AG04449 (cell line): ENCODE measurements at regions not wholly inside any gene's neighbourhood (a gene's known extent, or its start where the extent isn't known, plus 50 kb on each side); places are given as distances from the start of the nearest gene placed in this dataset.

Experiments used
- CTCF ChIA-PET: fragments of 350-600 bp; formaldehyde crosslinking; extraction: SDS; loops from one replicate; lab custom pipeline; 2021; ENCODE audit warnings: antibody characterized with exemption; lab: Yijun Ruan, JAX
- POLR2A ChIA-PET: fragments of 400-600, 350-600 bp; formaldehyde crosslinking; extraction: SDS; loops from one replicate; lab custom pipeline; 2020; ENCODE audit warnings: antibody characterized with exemption, inconsistent platforms; lab: Yijun Ruan, JAX
- DNase-seq: peaks from one replicate; pipeline ENCODE4 v3.0.0-alpha.2; 2010; ENCODE audit warnings: low read depth, low spot score
- H3K4me3 ChIP-seq: 2 replicates; pipeline ENCODE4 v1.5.1; 2011; ENCODE audit warnings: low read depth, mild to moderate bottlenecking, control low read depth, low read length
- CTCF ChIP-seq: IDR thresholded peaks from one replicate; pipeline ENCODE4 v1.5.1; 2011; ENCODE audit warnings: mild to moderate bottlenecking, moderate library complexity, low read length, control low read depth, inconsistent platforms; ENCODE audit not compliant: insufficient read depth; ENCODE audit errors: missing control alignments

DNA sequence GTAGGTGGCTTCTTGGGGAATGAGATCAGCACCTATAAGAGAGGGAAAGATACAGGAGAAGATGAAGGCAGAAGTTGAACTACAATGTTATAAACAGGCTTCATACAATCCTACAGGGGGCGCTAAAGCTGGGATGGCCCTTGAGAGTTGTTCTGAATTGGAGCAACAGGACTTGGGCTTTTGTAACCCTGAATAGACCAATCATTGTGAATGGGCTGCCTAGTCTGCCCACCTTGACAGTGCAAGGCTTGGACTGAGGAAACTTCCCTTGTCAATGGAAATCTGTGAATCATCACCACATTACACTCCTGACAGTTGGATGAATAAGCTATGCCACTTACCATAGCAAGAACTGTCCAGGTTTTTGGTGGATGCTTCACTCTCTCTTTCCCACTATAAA lies 306.1 kb downstream of the KCNC2 start:
- POLR2A ChIA-PET: no interaction called here
- H3K4me3 ChIP-seq: no peak overlapping the region
- no peak for DNase-seq

DNA sequence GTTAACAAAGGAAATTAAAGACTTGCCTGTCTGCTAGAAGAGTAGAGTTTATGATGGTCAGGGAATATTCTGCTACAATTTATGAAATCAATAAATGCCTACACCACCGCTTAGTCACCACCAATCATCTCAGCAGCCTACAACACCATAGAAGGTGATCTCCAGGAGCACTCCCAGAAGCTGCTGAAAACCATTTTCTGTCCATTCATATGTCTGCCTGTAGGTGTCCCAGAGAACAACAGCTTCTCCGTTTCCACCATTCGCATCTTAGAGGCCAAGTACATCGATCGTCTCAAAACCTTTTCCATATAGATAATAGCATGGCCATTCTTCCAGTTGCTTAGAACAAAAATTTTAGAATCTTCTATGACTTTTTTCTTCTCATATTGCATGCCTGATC lies 303.4 kb downstream of the KCNC2 start:
- ChIA-PET CTCF (no interaction called here), POLR2A (no interaction called here)
- no peak for DNase-seq
- H3K4me3 ChIP-seq: no peak overlapping the region
- no peak for TF ChIP-seq CTCF

More for the DNA sequence above, 306.1 kb downstream of the KCNC2 start:
- CTCF ChIA-PET: interaction anchor here (1.4 kb wide), 1 partner anchor 39 kb away, joined by 3 read pairs; no protein-coding TSS in a partner anchor
- TF ChIP-seq CTCF: no peak

- POLR2A ChIA-PET: no interaction called here
- CTCF ChIA-PET: no interaction called here
- no peak for TF ChIP-seq CTCF
- no peak overlapping the region for H3K4me3 ChIP-seq
- no peak for DNase-seq
Measured at GRCh38 chr12:74910831-74911230, 298.8 kb downstream of the KCNC2 start.

DNA sequence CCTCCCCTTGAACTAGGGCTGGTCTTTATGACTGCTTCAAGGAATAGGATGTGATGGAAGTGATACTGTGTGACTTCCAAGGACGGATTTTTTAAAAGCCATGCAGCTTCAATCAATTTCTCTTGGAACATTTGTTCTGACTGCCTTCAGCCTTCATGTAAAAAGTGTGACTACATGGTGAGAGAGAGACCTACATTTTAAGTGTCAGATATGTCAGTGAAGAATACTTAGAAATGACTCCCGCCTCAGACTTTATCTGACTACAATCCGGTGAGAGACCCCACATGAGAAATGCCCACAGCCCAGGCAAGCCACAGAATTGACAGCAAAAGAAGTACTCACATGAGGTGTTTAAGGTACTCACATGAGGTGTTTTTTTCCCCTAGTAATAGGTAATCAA lies 295.3 kb downstream of the KCNC2 start:
- no peak for DNase-seq
- ChIA-PET POLR2A (no interaction called here), CTCF (no interaction called here)
- H3K4me3 ChIP-seq: no peak overlapping the region
- TF ChIP-seq CTCF: no peak

DNA sequence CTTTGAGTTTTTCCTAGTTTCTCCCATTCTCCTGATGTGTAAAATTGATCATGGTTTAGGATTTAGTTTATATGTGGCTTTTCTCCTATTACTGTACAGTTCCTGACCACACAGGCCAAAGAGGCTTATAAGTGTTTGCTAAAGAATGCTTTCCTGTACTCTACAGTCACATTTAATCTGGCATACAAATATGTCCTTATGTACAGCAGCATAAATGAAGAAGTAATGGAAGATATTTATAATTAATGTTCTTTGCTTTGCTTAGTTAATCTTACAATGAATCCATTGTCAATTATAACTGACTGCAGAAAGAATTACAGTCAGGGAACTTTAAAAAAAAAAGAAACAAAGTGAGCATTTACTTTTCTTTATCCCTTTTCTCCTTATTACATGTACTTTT lies 293.9 kb downstream of the KCNC2 start:
- ChIA-PET CTCF (no interaction called here), POLR2A (no interaction called here)
- DNase-seq: no peak
- TF ChIP-seq CTCF: no peak
- H3K4me3 ChIP-seq: no peak overlapping the region

DNA sequence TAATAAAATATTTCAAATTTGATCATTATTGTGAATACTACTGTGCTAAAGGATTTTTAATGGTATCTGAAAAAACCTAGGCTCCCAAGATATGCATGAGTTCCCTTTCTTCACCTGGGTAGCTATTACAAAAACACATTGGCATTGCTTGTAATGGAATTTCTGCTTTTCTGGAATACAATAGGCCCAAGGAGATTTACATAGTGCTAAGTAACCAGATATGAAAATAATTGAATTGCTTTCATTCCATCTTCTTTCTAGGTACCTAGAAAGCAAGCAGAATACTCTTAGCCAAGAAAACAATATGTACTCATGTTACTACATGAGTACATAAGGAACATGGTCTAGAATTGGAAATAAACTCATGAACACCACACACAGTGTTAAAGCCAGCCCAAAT lies 291.9 kb downstream of the KCNC2 start:
- ChIA-PET POLR2A (no interaction called here), CTCF (no interaction called here)
- TF ChIP-seq CTCF: no peak
- DNase-seq: no peak
- H3K4me3 ChIP-seq: no peak overlapping the region
